Mucosa of descending colon (tissue), 3 donors: ENCODE measurements at regions not wholly inside any gene's neighbourhood (a gene's known extent, or its start where the extent isn't known, plus 50 kb on each side); places are given as distances from the start of the nearest gene placed in this dataset.

Experiments used
- ATAC-seq: fragments of 200-7000 bp; cut with Tn5 transposase; one replicate; pipeline ENCODE4 v1.9.1; 2020; ENCODE audit warnings: mild to moderate bottlenecking, moderate library complexity
- DNase-seq, 3 donors: peaks; one replicate each; pipeline ENCODE4 v3.0.0-alpha.2; 2020
- H3K36me3 ChIP-seq: fragments of 200-600 bp; one replicate; pipeline ENCODE4 v1.8.0; 2021; ENCODE audit warnings: low read depth, mild to moderate bottlenecking
- H3K4me1 ChIP-seq: fragments of 200-600 bp; one replicate; pipeline ENCODE4 v1.8.0; 2021; ENCODE audit warnings: low read depth, mild to moderate bottlenecking
- H3K4me3 ChIP-seq: fragments of 200-600 bp; one replicate; pipeline ENCODE4 v1.8.0; 2021; ENCODE audit warnings: mild to moderate bottlenecking
- H3K9me3 ChIP-seq: fragments of 200-600 bp; one replicate; pipeline ENCODE4 v1.8.0; 2021; ENCODE audit warnings: mild to moderate bottlenecking
- intact Hi-C, 2 donors: fragments of 100-400 bp; cut with DNase I in 1 of 2; cut with micrococcal nuclease in 1 of 2; formaldehyde crosslinking; loops; one replicate each; pipeline versions ENCODE4 v1.11.0 to v1.11.1; 2022; cut with DNase I, micrococcal nuclease
- TF ChIP-seq, protein P1 (sequence below): fragments of 200-600 bp; IDR thresholded peaks from one replicate; pipeline ENCODE4 v1.8.0; 2022; ENCODE audit warnings: antibody characterized with exemption, mild to moderate bottlenecking
- donor health status: DM: no; HTN: no; CAD: no; lungs with moderate emphysema.
- donor health status: DM: no; HTN: no; CAD: no.
- donor health status: DM: no; HTN: yes; CAD: no.

DNA sequence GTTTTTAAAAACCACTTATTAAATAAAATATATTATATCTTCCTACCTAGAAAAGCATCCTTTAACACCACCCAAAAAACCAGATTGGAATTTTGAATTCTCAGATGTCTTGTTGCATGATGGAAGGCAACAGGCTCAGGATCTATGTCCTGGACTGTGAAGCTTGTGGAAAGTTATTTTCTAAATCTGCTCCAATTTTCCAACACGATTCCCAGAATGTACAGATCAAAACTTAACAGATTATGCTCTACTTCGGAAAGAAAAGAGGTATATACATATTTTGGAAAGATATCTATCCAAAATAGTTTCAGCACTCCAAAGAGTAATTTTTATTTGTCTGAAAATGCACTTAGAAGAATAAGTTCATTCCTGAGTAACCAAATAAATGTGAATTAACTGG, 291.7 kb upstream of the EMCN start:
- intact Hi-C loops, result no loop called here

DNA sequence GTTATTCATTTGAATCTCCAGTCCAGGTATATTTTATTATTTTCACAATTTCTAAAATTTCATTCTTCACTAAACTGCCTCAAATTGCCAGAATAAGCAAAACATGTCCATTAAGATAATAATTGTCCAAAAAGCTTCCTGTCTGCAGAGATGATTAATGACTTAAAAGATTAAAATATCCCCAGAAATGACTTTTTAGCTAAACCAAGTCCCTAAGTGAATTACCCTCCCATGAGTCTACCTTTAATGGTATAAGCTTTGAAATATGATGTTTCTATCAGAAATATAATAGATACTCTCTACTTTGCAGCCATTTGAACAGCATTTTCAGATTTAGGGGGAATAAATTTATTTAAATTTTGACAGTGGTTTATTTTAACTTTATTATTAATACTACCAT, 289.2 kb upstream of the EMCN start:
- Histone ChIP-seq H3K4me1 (no peaks in the 10 kb centered on the region), H3K9me3 (no peaks in the 10 kb centered on the region), H3K36me3 (no peaks in the 10 kb centered on the region), H3K4me3 (no peak overlapping the region)
- DNase-seq, result no peak
- ATAC-seq, result no peak
- intact Hi-C loops, result no loop called here
- TF ChIP-seq, protein P1, sequence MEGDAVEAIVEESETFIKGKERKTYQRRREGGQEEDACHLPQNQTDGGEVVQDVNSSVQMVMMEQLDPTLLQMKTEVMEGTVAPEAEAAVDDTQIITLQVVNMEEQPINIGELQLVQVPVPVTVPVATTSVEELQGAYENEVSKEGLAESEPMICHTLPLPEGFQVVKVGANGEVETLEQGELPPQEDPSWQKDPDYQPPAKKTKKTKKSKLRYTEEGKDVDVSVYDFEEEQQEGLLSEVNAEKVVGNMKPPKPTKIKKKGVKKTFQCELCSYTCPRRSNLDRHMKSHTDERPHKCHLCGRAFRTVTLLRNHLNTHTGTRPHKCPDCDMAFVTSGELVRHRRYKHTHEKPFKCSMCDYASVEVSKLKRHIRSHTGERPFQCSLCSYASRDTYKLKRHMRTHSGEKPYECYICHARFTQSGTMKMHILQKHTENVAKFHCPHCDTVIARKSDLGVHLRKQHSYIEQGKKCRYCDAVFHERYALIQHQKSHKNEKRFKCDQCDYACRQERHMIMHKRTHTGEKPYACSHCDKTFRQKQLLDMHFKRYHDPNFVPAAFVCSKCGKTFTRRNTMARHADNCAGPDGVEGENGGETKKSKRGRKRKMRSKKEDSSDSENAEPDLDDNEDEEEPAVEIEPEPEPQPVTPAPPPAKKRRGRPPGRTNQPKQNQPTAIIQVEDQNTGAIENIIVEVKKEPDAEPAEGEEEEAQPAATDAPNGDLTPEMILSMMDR, result no peak

More for the DNA sequence above, 291.7 kb upstream of the EMCN start:
- ATAC-seq (no peak), DNase-seq (no peak)
- Histone ChIP-seq H3K4me1 (no peaks in the 10 kb centered on the region), H3K36me3 (no peaks in the 10 kb centered on the region), H3K4me3 (no peak overlapping the region), H3K9me3 (no peaks in the 10 kb centered on the region)
- TF ChIP-seq, protein P1, result no peak

DNA sequence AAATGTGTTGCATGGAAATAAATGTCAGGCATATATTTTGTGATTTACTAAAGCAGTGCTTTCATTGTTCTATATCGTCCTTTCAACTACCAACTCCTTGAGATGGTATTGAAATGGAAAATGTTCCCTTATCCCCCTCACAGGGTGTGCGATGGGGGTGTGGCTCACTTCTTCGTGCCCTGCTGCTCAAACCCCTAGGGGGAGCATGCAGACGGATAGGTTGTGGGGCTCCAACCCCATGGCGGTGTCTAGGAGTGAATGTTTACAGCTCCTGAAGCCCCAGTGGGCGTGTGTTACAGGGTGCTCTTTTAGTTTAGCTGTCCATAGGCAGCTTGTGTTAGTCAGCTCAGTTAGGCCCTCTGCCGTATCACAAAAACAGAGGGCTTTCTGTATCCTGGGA, 287.7 kb upstream of the EMCN start:
- no peaks in the 10 kb centered on the region for H3K9me3 ChIP-seq
- TF ChIP-seq, protein P1, result no peak
- no peaks in the 10 kb centered on the region for H3K4me1 ChIP-seq
- intact Hi-C loops, result no loop called here
- H3K4me3 ChIP-seq, result no peak overlapping the region
- DNase-seq, result no peak
- no peaks in the 10 kb centered on the region for H3K36me3 ChIP-seq
- no peak for ATAC-seq

DNA sequence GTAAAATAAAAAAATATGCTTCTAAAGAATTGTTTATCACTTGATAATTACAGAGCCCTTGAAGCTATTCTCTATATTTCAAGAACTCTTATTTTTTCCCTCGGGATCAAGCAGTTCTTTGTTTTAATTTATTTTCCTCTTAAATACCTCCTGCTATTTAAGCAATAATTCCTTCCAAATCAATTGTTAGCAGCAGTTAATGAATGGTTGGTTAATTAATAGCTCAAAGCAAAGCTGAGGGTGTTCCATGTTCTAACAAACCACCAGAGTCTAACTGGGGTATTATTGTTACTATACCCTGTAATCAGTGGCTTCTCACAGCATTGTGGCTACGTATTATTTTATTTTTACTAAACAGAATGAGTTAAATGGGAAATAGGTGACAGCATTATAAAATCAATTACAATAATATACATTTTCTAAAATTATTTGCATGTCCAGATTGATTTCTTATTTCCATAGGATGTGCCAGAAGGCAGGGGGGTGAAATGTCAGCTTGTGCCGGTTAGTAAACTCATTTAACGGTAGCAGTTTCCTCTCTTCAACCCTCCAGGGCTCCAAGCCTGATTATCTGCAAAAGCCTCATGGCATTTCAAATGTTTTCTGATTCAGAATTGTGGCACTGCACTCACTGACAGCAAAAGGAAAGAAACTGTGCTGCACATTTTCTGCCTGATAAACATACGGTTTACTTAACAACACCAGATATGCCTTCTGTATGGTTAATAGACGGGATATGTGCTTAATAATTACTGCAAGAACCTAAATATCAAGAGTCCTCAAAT, 286.9 kb upstream of the EMCN start:
- intact Hi-C loops, result no loop called here
- TF ChIP-seq, protein P1, result no peak
- Histone ChIP-seq H3K36me3 (no peaks in the 10 kb centered on the region), H3K9me3 (no peaks in the 10 kb centered on the region), H3K4me1 (no peaks in the 10 kb centered on the region), H3K4me3 (no peak overlapping the region)
- no peak for DNase-seq
- ATAC-seq, result no peak

DNA sequence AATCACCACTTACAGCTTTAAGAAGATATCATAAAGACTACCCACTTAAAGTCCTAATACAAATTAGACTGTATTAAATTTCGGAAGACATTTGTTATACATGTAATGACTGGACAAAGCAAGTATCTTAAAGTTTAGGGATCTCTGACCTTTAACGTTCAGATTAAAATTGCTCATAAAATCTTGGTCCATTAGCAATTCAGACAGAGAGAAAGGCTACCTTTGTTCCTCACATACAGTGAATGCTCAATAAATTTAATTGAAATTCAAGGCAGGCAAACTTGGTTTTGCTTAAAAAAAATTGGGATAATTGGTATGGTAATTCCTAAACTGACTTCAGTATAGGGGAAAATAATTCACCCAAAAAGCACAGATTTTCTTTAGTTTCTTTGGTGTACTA, 285.9 kb upstream of the EMCN start:
- Histone ChIP-seq H3K4me1 (no peaks in the 10 kb centered on the region), H3K9me3 (no peaks in the 10 kb centered on the region), H3K36me3 (no peaks in the 10 kb centered on the region), H3K4me3 (no peak overlapping the region)
- TF ChIP-seq, protein P1, result no peak
- intact Hi-C loops, result no loop called here
- ATAC-seq (no peak), DNase-seq (no peak)
